Spleen (tissue), 11 donors: ENCODE measurements at regions not wholly inside any gene's neighbourhood (a gene's known extent, or its start where the extent isn't known, plus 50 kb on each side); places are given as distances from the start of the nearest gene placed in this dataset.
"Not testable (repeated sequence)": the region's sequence is repeated elsewhere in the genome, so short reads cannot be mapped to it uniquely, and the experiment has no call there.

Experiments used
- DNase-seq: peaks from one replicate; pipeline ENCODE4 v3.0.0-alpha.2; 2020
- H3K27ac ChIP-seq, 8 donors: fragments of 200-600 bp; sonication (generic) in 7 of 8; 1 replicate in 4 of 8; 2 replicates in 4 of 8; pipeline versions ENCODE4 v1.5.0 to v1.8.0; 2016 to 2021; ENCODE audit warnings: inconsistent platforms in 4 of 8, mild to moderate bottlenecking in 4 of 8, moderate library complexity in 1 of 8
- H3K27me3 ChIP-seq, 7 donors: fragments of 200-600 bp; sonication (generic) in 6 of 7; replicated peaks in 1 of 7; 1 replicate in 4 of 7; 2 replicates in 3 of 7; pipeline versions ENCODE4 v1.5.0 to v1.8.0; 2016 to 2021; ENCODE audit warnings: inconsistent platforms in 3 of 7, mild to moderate bottlenecking in 1 of 7
- H3K36me3 ChIP-seq, 6 donors: fragments of 200-600 bp; sonication (generic) in 5 of 6; 1 replicate in 4 of 6; 2 replicates in 2 of 6; pipeline versions ENCODE4 v1.5.0 to v1.8.0; 2016 to 2021; ENCODE audit warnings: inconsistent platforms in 2 of 6
- H3K4me1 ChIP-seq, 6 donors: fragments of 200-600 bp; sonication (generic) in 5 of 6; 1 replicate in 3 of 6; 2 replicates in 3 of 6; pipeline versions ENCODE4 v1.5.0 to v1.8.0; 2016 to 2021; ENCODE audit warnings: inconsistent platforms in 3 of 6
- H3K4me3 ChIP-seq, 8 donors: fragments of 200-600 bp; sonication (generic) in 7 of 8; 1 replicate in 4 of 8; 2 replicates in 4 of 8; pipeline versions ENCODE4 v1.5.0 to v1.8.0; 2016 to 2021; ENCODE audit warnings: inconsistent platforms in 4 of 8, mild to moderate bottlenecking in 4 of 8, moderate library complexity in 2 of 8
- H3K9me3 ChIP-seq, 8 donors: fragments of 200-600 bp; sonication (generic) in 7 of 8; 1 replicate in 4 of 8; 2 replicates in 4 of 8; pipeline versions ENCODE4 v1.5.0 to v1.8.0; 2016 to 2021; ENCODE audit warnings: inconsistent platforms in 4 of 8
- POLR2A ChIP-seq, 3 donors: fragments of 450-650 bp; IDR thresholded peaks; one replicate each; pipeline ENCODE4 v1.5.1; 2017; ENCODE audit warnings: antibody characterized with exemption in 3 of 3, mild to moderate bottlenecking in 1 of 3
- POLR2AphosphoS5 ChIP-seq, 3 donors: sonication (generic); formaldehyde crosslinking; IDR thresholded peaks; one replicate each; pipeline ENCODE4 v1.5.1; 2017; ENCODE audit warnings: antibody characterized with exemption in 3 of 3
- WGBS, 5 donors: extraction: QIAGEN DNeasy Blood & Tissue Kit in 3 of 5; methylation state at CpG; one replicate each; pipeline versions ENCODE4 v1.1.5 to v1.1.7; 2013 to 2018; 5-methylcytosine and 5-hydroxymethylcytosine counted together
- intact Hi-C: fragments of 100-400 bp; cut with DNase I; formaldehyde crosslinking; loops from one replicate; pipeline ENCODE4 v1.15.0; 2023; ENCODE audit warnings: low total_unique reads
- TF ChIP-seq, protein P1 (sequence below), 11 experiments: fragments of 200-600 bp in 7 of 11; fragments of 450-650 bp in 4 of 11; sonication (generic) in 4 of 11; IDR thresholded peaks in 8 of 11; conservative IDR thresholded peaks in 3 of 11; 1 replicate in 7 of 11; 2 replicates in 4 of 11; pipeline versions ENCODE4 v1.4.0 to v1.8.0; 2016 to 2021; ENCODE audit warnings: antibody characterized with exemption in 11 of 11, inconsistent platforms in 4 of 11, mild to moderate bottlenecking in 1 of 11
- donor health status: healthy with polysubstance abuse.
- donor health status: DM: no; HTN: no; CAD: no; lungs with moderate emphysema.
- donor health status: DM: no; HTN: no; CAD: no.
- donor health status: Bipolar disorder and iron deficiency.
- donor health status: healthy.
- donor health status: DM: no; HTN: no; CAD: no.
- donor health status: DM: yes; HTN: yes; CAD: no.

DNA sequence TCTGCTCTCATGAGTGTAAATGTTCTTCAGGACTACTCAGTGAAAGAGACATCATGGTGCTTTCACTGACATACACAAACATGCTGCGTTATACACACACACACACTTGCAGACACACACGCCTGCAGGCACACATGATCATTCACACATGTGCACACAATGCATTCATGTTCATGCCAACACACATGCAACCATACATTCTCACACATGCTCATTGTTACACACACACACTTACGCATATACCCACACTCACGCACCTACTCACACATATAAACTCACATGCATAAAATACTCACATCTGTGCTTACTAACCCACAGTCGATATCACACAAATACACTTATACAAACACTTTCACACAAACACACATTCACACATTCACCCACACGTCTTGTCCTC, 241.6 kb downstream of the LMX1A start:
- WGBS, 5 donors, result 77 to 88% (median 82%) methylated on average over 6 of the region's 6 CpGs
- Histone ChIP-seq H3K27me3 (peaks cover 0 to 70% (median 8%) of the 10 kb centered on the region in 7 donors), H3K9me3 (no peaks in the 10 kb centered on the region), H3K27ac (no peak overlapping the region), H3K4me1 (no peaks in the 10 kb centered on the region), H3K4me3 (no peak overlapping the region), H3K36me3 (no peaks in the 10 kb centered on the region)
- intact Hi-C loops, result no loop called here
- DNase-seq, result no peak
- no peak for TF ChIP-seq POLR2AphosphoS5 (IDR thresholded peaks at IDR 0.05)
- TF ChIP-seq, protein P1, sequence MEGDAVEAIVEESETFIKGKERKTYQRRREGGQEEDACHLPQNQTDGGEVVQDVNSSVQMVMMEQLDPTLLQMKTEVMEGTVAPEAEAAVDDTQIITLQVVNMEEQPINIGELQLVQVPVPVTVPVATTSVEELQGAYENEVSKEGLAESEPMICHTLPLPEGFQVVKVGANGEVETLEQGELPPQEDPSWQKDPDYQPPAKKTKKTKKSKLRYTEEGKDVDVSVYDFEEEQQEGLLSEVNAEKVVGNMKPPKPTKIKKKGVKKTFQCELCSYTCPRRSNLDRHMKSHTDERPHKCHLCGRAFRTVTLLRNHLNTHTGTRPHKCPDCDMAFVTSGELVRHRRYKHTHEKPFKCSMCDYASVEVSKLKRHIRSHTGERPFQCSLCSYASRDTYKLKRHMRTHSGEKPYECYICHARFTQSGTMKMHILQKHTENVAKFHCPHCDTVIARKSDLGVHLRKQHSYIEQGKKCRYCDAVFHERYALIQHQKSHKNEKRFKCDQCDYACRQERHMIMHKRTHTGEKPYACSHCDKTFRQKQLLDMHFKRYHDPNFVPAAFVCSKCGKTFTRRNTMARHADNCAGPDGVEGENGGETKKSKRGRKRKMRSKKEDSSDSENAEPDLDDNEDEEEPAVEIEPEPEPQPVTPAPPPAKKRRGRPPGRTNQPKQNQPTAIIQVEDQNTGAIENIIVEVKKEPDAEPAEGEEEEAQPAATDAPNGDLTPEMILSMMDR (IDR thresholded peaks at IDR 0.05 in 8 of 11, conservative IDR thresholded peaks at IDR 0.05 in 3 of 11), result no peak
- TF ChIP-seq POLR2A (IDR thresholded peaks at IDR 0.05), result no peak

DNA sequence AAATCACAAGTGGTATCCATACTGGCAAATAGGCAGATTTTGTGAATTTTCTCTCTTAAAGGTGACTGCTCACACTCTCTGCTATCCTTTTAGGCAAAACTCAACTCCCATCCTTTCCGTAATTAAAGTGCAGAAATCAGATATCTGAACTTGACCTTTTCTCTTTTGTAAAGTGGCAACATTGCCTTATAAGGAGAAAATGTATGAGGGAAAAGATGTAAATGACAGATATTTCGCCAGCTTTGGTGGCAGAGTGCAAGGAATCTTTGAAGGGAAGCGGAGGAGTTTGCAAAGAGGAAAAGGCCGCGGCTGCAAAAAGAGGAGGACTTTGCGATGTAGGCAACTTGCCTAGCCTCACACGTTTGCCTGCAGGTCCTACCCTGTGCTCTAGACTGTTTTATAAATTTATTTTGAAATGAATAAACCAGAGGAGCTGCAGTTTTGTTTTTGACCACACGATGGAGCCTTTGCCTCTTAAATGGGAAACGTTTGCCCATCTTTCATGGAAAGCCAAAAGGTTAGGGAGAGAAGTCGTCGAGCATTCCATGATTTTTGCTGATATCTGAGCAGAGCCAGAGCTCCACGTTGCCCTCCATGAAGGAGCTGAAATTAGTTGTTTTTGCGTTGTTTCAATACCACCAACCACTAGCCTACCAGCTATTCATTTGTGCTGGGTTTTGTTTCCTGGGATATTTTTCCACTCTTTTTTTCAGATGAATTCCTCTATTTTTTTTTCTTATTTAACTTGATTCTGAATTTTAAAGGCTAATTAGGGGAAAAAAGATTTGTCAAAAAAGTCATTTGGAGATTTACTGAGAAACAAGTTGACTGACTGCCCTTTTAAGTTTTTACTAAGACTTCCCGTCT, 242.3 kb downstream of the LMX1A start:
- 22 to 27% (median 22%) methylated on average over 14 of the region's 14 CpGs for WGBS, 5 donors
- no peak for TF ChIP-seq POLR2AphosphoS5 (IDR thresholded peaks at IDR 0.05)
- TF ChIP-seq, protein P1 (IDR thresholded peaks at IDR 0.05 in 8 of 11, conservative IDR thresholded peaks at IDR 0.05 in 3 of 11), result peak in 9 of 11 experiments; percentile 12 to 69 (median 53)
- DNase-seq, result no peak

DNA sequence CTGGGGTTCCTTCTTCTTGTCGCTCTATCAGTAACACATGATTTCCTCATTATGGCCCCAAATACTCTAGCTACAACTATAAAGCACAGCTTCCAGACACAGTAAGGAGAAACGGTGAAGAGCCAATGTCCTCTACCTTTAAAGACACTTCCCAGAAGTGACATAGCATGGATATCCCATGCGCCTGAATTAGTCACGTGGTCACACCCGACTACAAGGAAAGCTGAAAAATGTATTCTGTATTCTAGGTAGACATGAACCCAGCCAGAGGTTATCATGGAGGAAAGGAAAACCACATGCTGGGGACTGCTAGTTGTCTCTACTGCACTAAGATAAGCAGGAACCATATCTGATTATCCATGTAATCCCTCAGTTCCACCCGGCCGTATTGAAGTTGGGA, 244.3 kb downstream of the LMX1A start:
- no peak for DNase-seq

More for the DNA sequence above, 242.3 kb downstream of the LMX1A start:
- no peak overlapping the region for H3K4me3 ChIP-seq
- no peak overlapping the region for H3K27ac ChIP-seq
- H3K4me1 ChIP-seq, result no peaks in the 10 kb centered on the region
- H3K9me3 ChIP-seq, result no peaks in the 10 kb centered on the region
- H3K27me3 ChIP-seq, result peaks cover 0 to 69% (median 8%) of the 10 kb centered on the region in 7 donors
- intact Hi-C loops, result no loop called here
- no peaks in the 10 kb centered on the region for H3K36me3 ChIP-seq

DNA sequence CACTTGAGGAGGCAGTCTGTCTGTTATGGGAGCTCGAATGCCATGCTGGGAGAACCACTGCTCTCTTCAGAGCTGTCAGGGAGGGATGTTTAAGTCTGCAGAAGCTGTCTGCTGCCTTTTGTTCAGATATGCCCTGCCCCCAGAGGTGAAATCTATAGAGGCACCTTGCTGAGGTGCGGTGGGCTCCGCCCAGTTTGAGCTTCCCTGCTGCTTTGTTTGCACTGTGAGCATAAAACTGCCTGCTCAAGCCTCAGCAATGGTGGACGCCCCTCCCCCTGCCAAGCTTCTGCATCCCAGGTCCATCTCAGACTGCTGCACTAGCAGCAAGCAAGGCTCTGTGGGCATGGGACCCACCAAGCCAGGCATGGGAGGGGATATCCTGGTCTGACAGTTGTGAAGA, 247.5 kb downstream of the LMX1A start:
- H3K4me3 ChIP-seq, result no peak overlapping the region
- TF ChIP-seq POLR2AphosphoS5 (IDR thresholded peaks at IDR 0.05), result no peak
- TF ChIP-seq POLR2A (IDR thresholded peaks at IDR 0.05), result no peak
- TF ChIP-seq, protein P1 (IDR thresholded peaks at IDR 0.05 in 8 of 11, conservative IDR thresholded peaks at IDR 0.05 in 3 of 11), result no peak
- H3K27me3 ChIP-seq, result peaks cover 0 to 30% (median 0%) of the 10 kb centered on the region in 7 donors
- no peak for DNase-seq
- peaks cover 0 to 13% (median 0%) of the 10 kb centered on the region in 8 donors for H3K9me3 ChIP-seq
- WGBS, 5 donors, result 61 to 78% (median 70%) methylated on average over 2 to 4 of the region's 4 CpGs
- H3K27ac ChIP-seq, result no peak overlapping the region
- no peaks in the 10 kb centered on the region for H3K36me3 ChIP-seq
- no peaks in the 10 kb centered on the region for H3K4me1 ChIP-seq
- intact Hi-C loops, result no loop called here

More for the DNA sequence above, 244.3 kb downstream of the LMX1A start:
- no peaks in the 10 kb centered on the region for H3K4me1 ChIP-seq
- H3K4me3 ChIP-seq, result no peak overlapping the region
- no peaks in the 10 kb centered on the region for H3K9me3 ChIP-seq
- intact Hi-C loops, result no loop called here
- 83 to 89% (median 88%) methylated on average over 7 of the region's 7 CpGs for whole genome bisulfite sequencing, 5 donors
- TF ChIP-seq, protein P1 (IDR thresholded peaks at IDR 0.05 in 8 of 11, conservative IDR thresholded peaks at IDR 0.05 in 3 of 11), result no peak
- no peak for TF ChIP-seq POLR2AphosphoS5 (IDR thresholded peaks at IDR 0.05)
- TF ChIP-seq POLR2A (IDR thresholded peaks at IDR 0.05), result no peak
- peaks cover 0 to 57% (median 8%) of the 10 kb centered on the region in 7 donors for H3K27me3 ChIP-seq
- H3K36me3 ChIP-seq, result no peaks in the 10 kb centered on the region
- H3K27ac ChIP-seq, result no peak overlapping the region

DNA sequence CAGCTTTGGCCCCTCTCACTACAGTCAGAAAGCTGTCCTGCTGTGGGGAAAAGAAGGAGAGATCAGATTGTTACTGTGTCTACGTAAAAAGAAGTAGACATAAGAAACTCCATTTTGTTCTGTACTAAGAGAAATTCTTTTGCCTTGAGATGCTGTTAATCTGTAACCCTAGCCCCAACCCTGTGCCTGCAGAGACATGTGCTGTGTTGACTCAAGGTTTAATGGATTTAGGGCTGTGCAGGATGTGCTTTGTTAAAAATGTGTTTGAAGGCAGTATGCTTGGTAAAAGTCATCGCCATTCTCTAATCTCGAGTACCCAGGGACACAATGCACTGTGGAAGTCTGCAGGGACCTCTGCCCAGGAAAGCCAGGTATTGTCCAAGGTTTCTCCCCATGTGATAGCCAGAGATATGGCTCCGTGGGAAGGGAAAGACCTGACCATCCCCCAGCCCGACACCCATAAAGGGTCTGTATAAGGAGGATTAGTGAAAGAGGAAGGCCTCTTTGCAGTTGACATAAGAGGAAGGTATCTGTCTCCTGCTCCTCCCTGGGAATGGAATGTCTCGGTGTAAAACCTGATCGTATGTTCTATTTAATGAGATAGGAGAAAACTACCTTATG, 263.9 kb downstream of the LMX1A start:
- H3K4me1 ChIP-seq, H3K27me3 ChIP-seq, H3K36me3 ChIP-seq, H3K27ac ChIP-seq, intact Hi-C loops, H3K4me3 ChIP-seq, DNase-seq: not testable (repeated sequence)
- 73 to 82% (median 75%) methylated on average over 7 of the region's 7 CpGs for WGBS, 5 donors
- peaks cover 6 to 42% (median 33%) of the 10 kb centered on the region in 8 donors for H3K9me3 ChIP-seq
